Osteoblast (primary cell): ENCODE measurements at regions not wholly inside any gene's neighbourhood (a gene's known extent, or its start where the extent isn't known, plus 50 kb on each side); places are given as distances from the start of the nearest gene placed in this dataset.

Source experiments
- DNase-seq: peaks from one replicate; pipeline ENCODE4 v3.0.0; 2011; ENCODE audit warnings: low spot score, mixed read lengths; ENCODE audit not compliant: insufficient read length; ENCODE audit errors: missing footprints
- H2AFZ ChIP-seq: 2 replicates; pipeline ENCODE4 v1.6.0; 2011; ENCODE audit warnings: mild to moderate bottlenecking, low read length
- H3K27ac ChIP-seq: 2 replicates; pipeline ENCODE4 v1.5.1; 2011; ENCODE audit warnings: mild to moderate bottlenecking, low read depth, low read length, moderate library complexity
- H3K27me3 ChIP-seq: 2 replicates; pipeline ENCODE4 v1.6.0; 2012; ENCODE audit warnings: mild to moderate bottlenecking, control low read depth, inconsistent platforms, low read length, moderate library complexity; ENCODE audit not compliant: insufficient read depth
- H3K36me3 ChIP-seq: 2 replicates; pipeline ENCODE4 v1.5.1; 2011; ENCODE audit warnings: mild to moderate bottlenecking, low read length, control low read depth, moderate library complexity; ENCODE audit not compliant: insufficient read depth
- H3K4me1 ChIP-seq: 2 replicates; pipeline ENCODE4 v1.5.1; 2011; ENCODE audit warnings: mild to moderate bottlenecking, low read length, control low read depth, moderate library complexity; ENCODE audit not compliant: insufficient read depth
- H3K4me2 ChIP-seq: 2 replicates; pipeline ENCODE4 v1.6.0; 2011; ENCODE audit warnings: mild to moderate bottlenecking, low read length; ENCODE audit not compliant: insufficient read depth
- H3K4me3 ChIP-seq: fragments of 200-600 bp; sonication (generic); 3 replicates; pipeline ENCODE4 v1.5.1; 2012; ENCODE audit warnings: mild to moderate bottlenecking, low read length, inconsistent platforms; ENCODE audit not compliant: insufficient read depth
- H3K79me2 ChIP-seq: 2 replicates; pipeline ENCODE4 v1.6.0; 2012; ENCODE audit warnings: mild to moderate bottlenecking, low read length, control low read depth, inconsistent platforms; ENCODE audit not compliant: insufficient read depth
- H3K9me3 ChIP-seq: 2 replicates; pipeline ENCODE4 v1.5.1; 2011; ENCODE audit warnings: low read depth, low read length, control low read depth
- H4K20me1 ChIP-seq: 2 replicates; pipeline ENCODE4 v1.6.0; 2012; ENCODE audit warnings: mild to moderate bottlenecking, low read length, control low read depth; ENCODE audit not compliant: insufficient read depth
- TF ChIP-seq, protein P1 (sequence below): IDR thresholded peaks from 2 replicates; pipeline ENCODE4 v1.5.1; 2011; ENCODE audit warnings: mild to moderate bottlenecking, low read depth, low read length, moderate library complexity; ENCODE audit errors: extremely low read depth

DNA sequence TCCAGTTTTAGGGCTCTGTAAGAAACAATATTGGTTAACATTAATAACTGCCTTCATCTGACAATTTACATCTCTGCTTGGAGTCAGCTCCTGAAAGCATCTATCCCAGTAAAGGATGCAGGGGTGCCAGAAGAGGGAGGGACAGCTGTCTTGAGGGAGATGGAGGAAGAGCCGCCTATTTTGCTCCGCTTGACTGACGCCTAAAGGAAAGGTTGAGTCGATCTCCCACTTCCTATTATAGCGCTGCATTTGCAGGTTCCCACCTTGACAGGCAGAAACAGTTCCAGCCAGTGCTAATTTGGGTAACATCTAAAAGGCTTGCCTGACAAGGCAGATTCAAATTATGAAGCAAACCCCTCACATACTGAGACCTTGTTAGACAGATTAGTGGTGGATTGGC is 374.6 kb downstream of the SPATA31D1 start:
- no peak overlapping the region for H3K4me2 ChIP-seq
- DNase-seq: no peak
- no peak overlapping the region for H3K27ac ChIP-seq
- no peaks in the 10 kb centered on the region for H3K9me3 ChIP-seq
- no peaks in the 10 kb centered on the region for H4K20me1 ChIP-seq
- no peak overlapping the region for H3K4me3 ChIP-seq
- H3K79me2 ChIP-seq: no peaks in the 10 kb centered on the region
- no peaks in the 10 kb centered on the region for H3K36me3 ChIP-seq
- TF ChIP-seq, protein P1, sequence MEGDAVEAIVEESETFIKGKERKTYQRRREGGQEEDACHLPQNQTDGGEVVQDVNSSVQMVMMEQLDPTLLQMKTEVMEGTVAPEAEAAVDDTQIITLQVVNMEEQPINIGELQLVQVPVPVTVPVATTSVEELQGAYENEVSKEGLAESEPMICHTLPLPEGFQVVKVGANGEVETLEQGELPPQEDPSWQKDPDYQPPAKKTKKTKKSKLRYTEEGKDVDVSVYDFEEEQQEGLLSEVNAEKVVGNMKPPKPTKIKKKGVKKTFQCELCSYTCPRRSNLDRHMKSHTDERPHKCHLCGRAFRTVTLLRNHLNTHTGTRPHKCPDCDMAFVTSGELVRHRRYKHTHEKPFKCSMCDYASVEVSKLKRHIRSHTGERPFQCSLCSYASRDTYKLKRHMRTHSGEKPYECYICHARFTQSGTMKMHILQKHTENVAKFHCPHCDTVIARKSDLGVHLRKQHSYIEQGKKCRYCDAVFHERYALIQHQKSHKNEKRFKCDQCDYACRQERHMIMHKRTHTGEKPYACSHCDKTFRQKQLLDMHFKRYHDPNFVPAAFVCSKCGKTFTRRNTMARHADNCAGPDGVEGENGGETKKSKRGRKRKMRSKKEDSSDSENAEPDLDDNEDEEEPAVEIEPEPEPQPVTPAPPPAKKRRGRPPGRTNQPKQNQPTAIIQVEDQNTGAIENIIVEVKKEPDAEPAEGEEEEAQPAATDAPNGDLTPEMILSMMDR: no peak
- H2AFZ ChIP-seq: no peak overlapping the region
- H3K4me1 ChIP-seq: no peaks in the 10 kb centered on the region
- H3K27me3 ChIP-seq: no peaks in the 10 kb centered on the region

DNA sequence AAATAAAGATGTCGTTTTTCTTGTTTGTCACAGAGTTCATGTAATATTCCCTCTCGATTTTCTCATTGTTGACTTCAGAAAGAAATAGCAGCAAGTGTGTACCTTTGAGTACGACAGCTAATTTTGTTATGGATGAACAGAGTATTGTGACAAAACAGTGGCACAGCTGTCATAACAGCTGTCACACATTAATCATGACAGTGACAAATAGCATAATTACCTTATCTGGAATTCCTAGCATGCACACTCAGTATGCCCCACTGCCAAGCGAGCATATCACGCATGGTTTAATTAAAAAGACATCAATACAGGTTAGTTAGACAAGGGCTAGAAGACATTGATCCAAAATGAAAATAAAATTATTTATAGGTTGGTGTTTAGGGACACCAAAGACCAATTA is 375.1 kb downstream of the SPATA31D1 start:
- DNase-seq: no peak
- TF ChIP-seq, protein P1: no peak
- H2AFZ ChIP-seq: no peak overlapping the region

DNA sequence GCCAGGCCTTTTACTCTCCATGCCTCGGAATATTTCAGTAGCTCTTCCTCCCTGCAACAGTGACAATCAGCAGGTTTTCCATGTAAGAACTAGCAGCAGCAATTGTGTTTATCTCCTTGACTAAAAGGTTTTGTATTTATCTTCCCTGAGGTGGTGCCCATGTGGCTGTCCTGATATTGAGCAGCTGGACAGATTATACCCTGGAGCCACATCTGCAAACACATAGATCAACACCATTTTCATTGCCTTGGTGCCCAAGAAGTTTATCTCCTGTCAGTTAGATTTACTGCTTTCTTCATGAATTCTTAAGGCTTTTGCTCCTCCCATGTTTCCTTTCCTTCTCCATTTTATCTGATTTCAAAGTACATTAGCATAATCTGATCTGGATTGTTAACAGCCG is 378.4 kb downstream of the SPATA31D1 start:
- TF ChIP-seq, protein P1: no peak
- Histone ChIP-seq H3K9me3 (no peaks in the 10 kb centered on the region), H3K4me2 (no peak overlapping the region), H3K4me3 (no peak overlapping the region), H3K4me1 (no peaks in the 10 kb centered on the region), H3K36me3 (no peaks in the 10 kb centered on the region), H4K20me1 (no peaks in the 10 kb centered on the region), H2AFZ (no peak overlapping the region), H3K79me2 (no peaks in the 10 kb centered on the region), H3K27ac (no peak overlapping the region), H3K27me3 (no peaks in the 10 kb centered on the region)
- no peak for DNase-seq

More for the DNA sequence above, 375.1 kb downstream of the SPATA31D1 start:
- H3K27me3 ChIP-seq: no peaks in the 10 kb centered on the region
- H3K4me1 ChIP-seq: no peaks in the 10 kb centered on the region
- no peaks in the 10 kb centered on the region for H3K79me2 ChIP-seq
- H3K27ac ChIP-seq: no peak overlapping the region
- no peak overlapping the region for H3K4me3 ChIP-seq
- no peaks in the 10 kb centered on the region for H3K36me3 ChIP-seq
- no peak overlapping the region for H3K4me2 ChIP-seq
- H3K9me3 ChIP-seq: no peaks in the 10 kb centered on the region
- H4K20me1 ChIP-seq: no peaks in the 10 kb centered on the region

- Histone ChIP-seq H3K27me3 (no peaks in the 10 kb centered on the region), H3K4me2 (no peak overlapping the region), H3K4me1 (no peaks in the 10 kb centered on the region), H4K20me1 (no peaks in the 10 kb centered on the region), H3K9me3 (no peaks in the 10 kb centered on the region), H3K4me3 (no peak overlapping the region), H3K79me2 (no peaks in the 10 kb centered on the region), H3K36me3 (no peaks in the 10 kb centered on the region), H2AFZ (no peak overlapping the region), H3K27ac (no peak overlapping the region)
- DNase-seq: no peak
- TF ChIP-seq, protein P1: no peak
These were observed 379.4 kb downstream of the SPATA31D1 start for GRCh38 chr9:82367929-82368328.
